Activated CD8-positive, alpha-beta memory T cell treated with anti-CD3 and anti-CD28 coated beads for 4 hours (primary cell): ENCODE measurements at regions not wholly inside any gene's neighbourhood (a gene's known extent, or its start where the extent isn't known, plus 50 kb on each side); places are given as distances from the start of the nearest gene placed in this dataset.
A peak's percentile ranks its signal among the peaks of the same experiment; 100 is the strongest.

Experiments used
- DNase-seq, 2 donors: peaks; one replicate each; pipeline ENCODE4 v3.0.0-alpha.2; 2020; ENCODE audit warnings: low read depth in 2 of 2

DNA sequence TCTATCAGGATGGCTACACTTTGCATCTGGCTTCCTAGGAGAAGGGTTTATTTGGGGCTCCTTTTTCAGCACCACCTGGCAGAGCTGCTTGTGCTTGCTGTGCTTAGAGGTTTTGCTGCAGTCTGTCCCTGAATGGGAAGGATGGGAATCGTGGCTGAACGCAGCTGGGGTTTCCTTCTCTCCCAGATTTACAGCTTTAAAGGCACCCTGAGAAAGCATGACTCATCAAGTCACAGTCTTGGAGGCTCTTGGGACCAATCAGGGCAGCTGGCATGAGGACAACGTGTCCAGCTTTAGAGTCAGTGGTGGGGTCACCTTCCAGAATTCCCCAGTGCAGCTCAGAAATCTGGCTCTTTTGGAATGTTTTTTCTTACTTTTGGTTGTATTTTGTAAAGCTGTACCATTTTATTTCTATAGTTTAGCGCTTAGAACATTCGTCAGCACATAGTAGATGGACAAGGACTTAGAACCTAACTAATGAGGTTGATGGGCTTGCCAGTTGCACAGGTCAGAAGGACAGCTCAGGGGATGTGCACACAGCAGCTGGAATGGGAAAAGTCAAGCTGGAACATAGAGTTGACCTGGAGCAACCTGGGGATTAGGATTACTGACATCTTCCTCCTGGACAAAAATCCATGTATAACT is 222.6 kb downstream of the PRDM2 start:
- no peak for DNase-seq

DNA sequence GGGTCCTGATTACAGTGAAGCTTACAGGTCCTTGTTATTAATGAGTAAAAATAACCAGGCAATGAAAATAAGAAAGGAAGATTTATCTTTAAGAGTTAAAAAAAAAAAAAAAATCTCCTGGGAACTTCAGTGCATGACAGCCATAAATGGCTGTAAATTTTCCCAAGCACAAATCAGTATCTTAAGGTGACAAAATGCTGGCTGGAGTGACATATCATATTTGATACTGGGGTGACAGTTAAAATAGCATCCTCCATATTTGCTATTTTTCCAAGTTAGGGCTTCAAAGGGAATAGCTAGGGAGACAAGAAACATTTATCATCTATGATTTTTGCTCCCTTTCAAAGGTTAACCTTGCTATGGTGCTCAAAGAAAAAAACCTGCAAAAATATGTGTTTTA is 226.6 kb downstream of the PRDM2 start:
- DNase-seq: no peak

GRCh38 chr1:13927736-13928135 is 227.7 kb downstream of the PRDM2 start:
- no peak for DNase-seq

DNA sequence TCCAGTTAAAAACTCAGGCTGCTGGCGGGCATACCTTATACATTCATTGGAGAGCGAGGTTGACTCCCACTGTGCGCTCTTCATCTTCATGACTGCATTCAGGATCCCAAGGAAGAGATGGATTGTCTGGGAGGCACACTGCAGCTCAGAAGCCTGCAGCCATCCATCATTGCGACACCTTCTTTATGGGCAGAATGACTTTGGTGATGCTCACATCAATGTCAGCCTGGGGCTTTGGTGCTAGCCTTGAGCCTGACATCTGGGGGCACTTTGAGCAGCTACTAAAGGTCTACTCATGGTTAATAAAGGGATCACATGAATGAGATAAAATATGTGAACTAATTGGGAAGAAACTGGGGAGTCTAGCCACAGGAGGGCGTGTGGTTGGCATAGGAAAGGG is 229.3 kb downstream of the PRDM2 start:
- DNase-seq: no peak

GRCh38 chr1:13930151-13930550 is 230.2 kb downstream of the PRDM2 start:
- DNase-seq: no peak

- DNase-seq: no peak
Observed at GRCh38 chr1:13931226-13931625, 231.2 kb downstream of the PRDM2 start.

- no peak for DNase-seq
Observed at GRCh38 chr1:13935336-13935735, 235.3 kb downstream of the PRDM2 start.

- no peak for DNase-seq
Observed at GRCh38 chr1:13941315-13941714, 241.3 kb downstream of the PRDM2 start.

- no peak for DNase-seq
Observed at GRCh38 chr1:13943055-13943454, 243.1 kb downstream of the PRDM2 start.

DNA sequence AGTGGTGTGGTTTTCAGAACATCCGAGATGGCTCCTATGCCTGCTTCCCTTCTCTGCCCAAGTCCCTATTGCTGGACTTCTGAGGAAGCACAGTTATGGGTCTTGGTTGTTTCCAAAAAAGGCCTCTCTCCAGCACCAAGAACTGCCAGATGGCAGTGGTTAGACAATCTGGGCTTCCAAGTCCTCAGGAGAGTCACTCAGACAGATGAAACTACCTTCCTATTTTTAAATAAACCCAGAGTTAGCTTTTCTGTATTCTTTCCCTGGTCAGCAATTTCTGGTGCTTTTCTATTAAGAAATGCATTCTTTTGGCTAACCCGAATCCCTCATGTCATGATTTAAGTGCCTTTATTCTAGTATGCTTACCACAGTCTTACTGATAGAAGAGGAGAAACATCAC is 245.9 kb downstream of the PRDM2 start:
- no peak for DNase-seq

GRCh38 chr1:13947658-13948057 is 247.7 kb downstream of the PRDM2 start:
- DNase-seq: no peak

GRCh38 chr1:13948396-13948795 is 248.4 kb downstream of the PRDM2 start:
- no peak for DNase-seq

DNA sequence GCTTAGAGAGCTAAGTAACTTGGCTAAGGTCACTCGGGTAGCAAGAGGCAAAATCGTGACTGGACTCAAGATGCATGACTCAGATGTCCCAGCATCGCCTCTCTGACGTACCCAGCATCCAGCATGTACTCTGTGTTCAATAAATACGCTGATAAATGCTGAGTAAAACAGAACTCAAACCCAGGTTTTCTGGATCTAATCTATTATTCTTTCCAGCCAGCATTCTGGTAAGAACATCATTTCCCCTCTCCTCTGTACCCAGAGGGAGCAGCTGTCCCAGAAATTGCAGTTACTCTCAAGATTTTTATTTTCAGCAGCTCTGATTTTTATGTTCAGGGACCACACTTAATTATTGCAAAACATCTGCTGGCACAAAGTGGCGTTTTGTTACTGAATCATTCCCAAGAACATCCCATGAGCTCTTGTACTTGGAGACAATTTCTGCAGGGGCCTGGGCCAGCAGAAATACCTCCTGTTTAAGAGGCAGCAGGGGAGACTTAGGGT is 249.0 kb downstream of the PRDM2 start:
- DNase-seq: no peak

DNA sequence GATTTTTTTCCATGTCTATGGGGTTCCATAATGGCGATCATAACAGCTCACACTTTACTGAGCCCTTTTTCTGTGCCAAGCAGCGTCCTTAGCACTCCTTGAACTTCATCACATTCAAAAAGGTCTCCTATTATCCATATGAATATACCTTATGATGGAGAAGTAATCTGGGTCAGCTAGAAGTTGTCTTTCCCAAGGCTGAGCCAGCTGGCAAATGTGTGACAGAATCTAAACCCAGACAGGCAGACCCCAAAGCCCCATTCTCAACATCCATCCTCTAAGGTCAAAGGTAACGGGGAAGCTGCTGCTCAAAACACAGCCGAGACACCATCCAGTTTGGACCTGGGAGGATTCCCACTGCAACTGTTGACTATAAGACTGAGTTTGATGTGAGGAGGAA is 249.6 kb downstream of the PRDM2 start:
- DNase-seq: no peak

GRCh38 chr1:13950637-13951036 is 250.6 kb downstream of the PRDM2 start:
- DNase-seq: no peak

DNA sequence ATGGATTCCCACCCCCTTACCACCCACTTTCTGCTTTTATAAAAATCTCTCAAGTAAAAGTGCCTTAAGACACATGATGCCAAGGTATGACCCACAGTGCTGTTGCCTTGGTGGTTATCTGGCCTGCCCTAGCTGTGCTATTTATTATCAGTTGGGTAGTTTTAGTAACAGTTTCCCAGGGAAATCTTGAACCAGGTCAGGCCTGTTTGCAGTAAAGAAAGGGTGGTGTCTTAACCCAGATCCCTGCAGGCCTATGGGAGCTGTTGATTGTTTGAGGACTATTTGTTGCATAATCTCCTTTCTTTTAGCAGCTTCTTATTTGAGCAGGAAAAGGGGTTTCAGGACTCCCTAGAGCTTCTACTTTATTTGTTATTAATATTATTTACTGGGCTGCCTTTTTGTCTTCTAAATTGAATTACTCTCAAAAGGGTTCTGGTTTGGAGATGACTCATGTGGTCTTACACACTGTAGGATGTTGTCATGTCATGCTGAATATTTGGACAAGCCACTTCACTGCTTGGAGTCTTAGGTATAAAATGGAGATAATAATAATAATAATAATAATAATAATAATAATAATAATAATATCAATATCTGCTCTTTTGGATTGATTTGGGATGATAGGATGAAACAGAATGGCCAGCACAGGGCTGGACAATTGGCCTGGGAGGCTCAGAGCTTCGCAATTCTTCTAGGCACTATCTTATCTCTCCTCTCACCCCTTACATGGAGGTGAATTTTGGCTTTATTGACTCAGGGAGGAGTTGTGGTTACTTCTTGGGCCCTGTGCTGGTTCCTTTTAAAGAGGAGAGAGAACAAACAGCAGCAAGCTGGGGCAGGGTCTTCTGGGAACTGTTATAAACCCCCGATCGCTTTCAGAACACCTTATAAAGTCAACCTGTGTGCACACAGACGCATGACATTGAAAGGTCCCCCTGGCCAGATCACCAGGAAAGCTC is 252.1 kb downstream of the PRDM2 start:
- DNase-seq: no peak

DNA sequence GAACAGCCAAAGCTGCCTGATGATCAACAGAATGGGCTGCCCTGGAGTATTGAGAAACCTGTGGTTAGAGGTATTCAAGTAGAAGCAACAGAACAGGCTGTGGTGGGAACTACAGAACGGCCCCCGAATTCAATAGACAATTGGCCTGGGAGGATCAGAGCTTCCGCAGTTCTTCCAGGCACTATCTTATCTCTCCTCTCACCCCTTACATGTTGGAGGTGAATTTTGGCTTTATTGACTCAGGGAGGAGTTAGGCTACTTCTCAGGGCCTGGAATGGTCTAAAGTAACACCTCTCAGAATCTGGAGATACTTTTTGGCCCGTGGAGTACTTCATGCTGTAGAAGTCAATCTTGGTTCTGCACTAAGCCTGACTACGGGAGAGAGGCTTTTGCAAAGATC is 253.0 kb downstream of the PRDM2 start:
- DNase-seq: no peak

- DNase-seq: no peak
Observed at GRCh38 chr1:13956393-13956792, 256.4 kb downstream of the PRDM2 start.

- peak; percentile 31 to 36 for DNase-seq
Observed at GRCh38 chr1:13960375-13960987, 260.5 kb downstream of the PRDM2 start.

DNA sequence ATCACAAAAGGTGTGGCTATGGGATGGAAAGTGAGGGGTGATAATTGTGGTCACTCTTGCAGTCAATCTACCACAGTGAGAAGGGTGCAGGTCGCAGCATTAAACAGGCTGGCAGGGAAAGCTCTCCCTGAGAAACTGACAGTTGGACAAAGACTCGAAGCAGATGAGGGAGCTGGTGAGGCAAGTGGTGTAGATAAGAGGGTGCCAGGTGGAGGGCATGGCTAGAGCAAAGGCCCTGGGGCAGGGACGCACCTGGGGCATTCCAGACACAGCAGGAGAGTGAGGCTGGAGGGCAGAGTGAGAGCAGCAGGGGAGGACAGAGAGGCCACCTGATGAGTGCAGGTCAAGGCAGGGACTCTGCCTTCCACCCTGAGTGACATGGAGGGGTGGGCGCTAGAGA is 264.8 kb downstream of the PRDM2 start:
- no peak for DNase-seq

- no peak for DNase-seq
Observed at GRCh38 chr1:13965770-13966398, 265.9 kb downstream of the PRDM2 start.

DNA sequence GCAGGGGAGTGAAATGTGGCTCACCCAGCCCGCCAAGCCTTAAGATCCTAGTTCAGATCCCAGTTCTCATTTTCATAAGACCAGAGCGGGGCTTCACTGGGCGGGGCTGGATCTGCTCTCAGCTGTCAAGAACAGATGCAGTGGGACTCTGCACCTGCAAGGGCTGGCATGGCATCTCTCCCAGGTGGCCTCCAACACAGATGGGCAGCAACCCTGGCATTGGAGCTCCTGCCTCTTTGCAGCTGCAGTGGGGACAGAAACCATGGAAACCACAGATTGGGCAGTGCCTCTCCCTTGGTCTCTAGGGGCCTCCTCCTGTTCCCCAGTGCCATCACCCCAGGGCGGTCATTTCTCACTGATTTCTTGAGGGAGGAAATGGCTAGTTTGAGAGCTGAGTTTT is 267.7 kb downstream of the PRDM2 start:
- no peak for DNase-seq
